Osteoblast (primary cell): ENCODE measurements at regions not wholly inside any gene's neighbourhood (a gene's known extent, or its start where the extent isn't known, plus 50 kb on each side); places are given as distances from the start of the nearest gene placed in this dataset.
"Not testable (repeated sequence)": the region's sequence is repeated elsewhere in the genome, so short reads cannot be mapped to it uniquely, and the experiment has no call there.

Experiments
- DNase-seq: peaks from one replicate; pipeline ENCODE4 v3.0.0; 2011; ENCODE audit warnings: low spot score, mixed read lengths; ENCODE audit not compliant: insufficient read length; ENCODE audit errors: missing footprints
- H2AFZ ChIP-seq: 2 replicates; pipeline ENCODE4 v1.6.0; 2011; ENCODE audit warnings: mild to moderate bottlenecking, low read length
- H3K27ac ChIP-seq: 2 replicates; pipeline ENCODE4 v1.5.1; 2011; ENCODE audit warnings: mild to moderate bottlenecking, low read depth, low read length, moderate library complexity
- H3K27me3 ChIP-seq: 2 replicates; pipeline ENCODE4 v1.6.0; 2012; ENCODE audit warnings: mild to moderate bottlenecking, control low read depth, inconsistent platforms, low read length, moderate library complexity; ENCODE audit not compliant: insufficient read depth
- H3K36me3 ChIP-seq: 2 replicates; pipeline ENCODE4 v1.5.1; 2011; ENCODE audit warnings: mild to moderate bottlenecking, low read length, control low read depth, moderate library complexity; ENCODE audit not compliant: insufficient read depth
- H3K4me1 ChIP-seq: 2 replicates; pipeline ENCODE4 v1.5.1; 2011; ENCODE audit warnings: mild to moderate bottlenecking, low read length, control low read depth, moderate library complexity; ENCODE audit not compliant: insufficient read depth
- H3K4me2 ChIP-seq: 2 replicates; pipeline ENCODE4 v1.6.0; 2011; ENCODE audit warnings: mild to moderate bottlenecking, low read length; ENCODE audit not compliant: insufficient read depth
- H3K4me3 ChIP-seq: fragments of 200-600 bp; sonication (generic); 3 replicates; pipeline ENCODE4 v1.5.1; 2012; ENCODE audit warnings: mild to moderate bottlenecking, low read length, inconsistent platforms; ENCODE audit not compliant: insufficient read depth
- H3K79me2 ChIP-seq: 2 replicates; pipeline ENCODE4 v1.6.0; 2012; ENCODE audit warnings: mild to moderate bottlenecking, low read length, control low read depth, inconsistent platforms; ENCODE audit not compliant: insufficient read depth
- H3K9me3 ChIP-seq: 2 replicates; pipeline ENCODE4 v1.5.1; 2011; ENCODE audit warnings: low read depth, low read length, control low read depth
- H4K20me1 ChIP-seq: 2 replicates; pipeline ENCODE4 v1.6.0; 2012; ENCODE audit warnings: mild to moderate bottlenecking, low read length, control low read depth; ENCODE audit not compliant: insufficient read depth
- CTCF ChIP-seq: IDR thresholded peaks from 2 replicates; pipeline ENCODE4 v1.5.1; 2011; ENCODE audit warnings: mild to moderate bottlenecking, low read depth, low read length, moderate library complexity; ENCODE audit errors: extremely low read depth

- TF ChIP-seq CTCF = no peak
- H3K27me3 ChIP-seq = no peaks in the 10 kb centered on the region
- H3K4me3 ChIP-seq = no peak overlapping the region
- H3K4me2 ChIP-seq = no peak overlapping the region
- H3K36me3 ChIP-seq = no peaks in the 10 kb centered on the region
- H3K4me1 ChIP-seq = no peaks in the 10 kb centered on the region
- no peak for DNase-seq
- H3K27ac ChIP-seq = no peak overlapping the region
- no peaks in the 10 kb centered on the region for H3K9me3 ChIP-seq
- H4K20me1 ChIP-seq = no peaks in the 10 kb centered on the region
- no peaks in the 10 kb centered on the region for H3K79me2 ChIP-seq
- no peak overlapping the region for H2AFZ ChIP-seq
These were observed 168.5 kb upstream of the TEX13C start for GRCh38 chrX:125151146-125151545.

- Histone ChIP-seq H3K27ac (no peak overlapping the region), H3K4me3 (no peak overlapping the region), H3K9me3 (no peaks in the 10 kb centered on the region), H4K20me1 (no peaks in the 10 kb centered on the region), H3K36me3 (no peaks in the 10 kb centered on the region), H2AFZ (no peak overlapping the region), H3K79me2 (no peaks in the 10 kb centered on the region), H3K27me3 (no peaks in the 10 kb centered on the region), H3K4me1 (no peaks in the 10 kb centered on the region), H3K4me2 (no peak overlapping the region)
- no peak for TF ChIP-seq CTCF
- no peak for DNase-seq
These were observed 167.7 kb upstream of the TEX13C start for GRCh38 chrX:125152011-125152410.

- Histone ChIP-seq H4K20me1 (no peaks in the 10 kb centered on the region), H3K4me3 (no peak overlapping the region), H3K27me3 (no peaks in the 10 kb centered on the region), H3K4me1 (no peaks in the 10 kb centered on the region), H3K27ac (no peak overlapping the region), H3K4me2 (no peak overlapping the region), H3K79me2 (no peaks in the 10 kb centered on the region), H3K36me3 (no peaks in the 10 kb centered on the region), H2AFZ (no peak overlapping the region), H3K9me3 (no peaks in the 10 kb centered on the region)
- TF ChIP-seq CTCF = no peak
- no peak for DNase-seq
These were observed 166.1 kb upstream of the TEX13C start for GRCh38 chrX:125153621-125154020.

GRCh38 chrX:125154288-125155257 lies 165.1 kb upstream of the TEX13C start:
- not testable (repeated sequence) for H3K79me2 ChIP-seq, H3K4me3 ChIP-seq, H3K27me3 ChIP-seq, H4K20me1 ChIP-seq, DNase-seq, H3K4me1 ChIP-seq, H2AFZ ChIP-seq, H3K9me3 ChIP-seq, H3K36me3 ChIP-seq, H3K27ac ChIP-seq, H3K4me2 ChIP-seq

GRCh38 chrX:125155296-125156033 lies 164.2 kb upstream of the TEX13C start:
- not testable (repeated sequence) for DNase-seq, H3K27ac ChIP-seq, H3K79me2 ChIP-seq, H3K4me1 ChIP-seq, H3K9me3 ChIP-seq, H3K4me3 ChIP-seq, H2AFZ ChIP-seq, H3K36me3 ChIP-seq, H3K27me3 ChIP-seq, H3K4me2 ChIP-seq, H4K20me1 ChIP-seq
